Neural crest cell (in vitro differentiated cells): ENCODE measurements at regions not wholly inside any gene's neighbourhood (a gene's known extent, or its start where the extent isn't known, plus 50 kb on each side); places are given as distances from the start of the nearest gene placed in this dataset.
"Not testable (repeated sequence)": the region's sequence is repeated elsewhere in the genome, so short reads cannot be mapped to it uniquely, and the experiment has no call there.

Source experiments
- DNase-seq: peaks from one replicate; pipeline ENCODE4 v3.0.0; 2021; ENCODE audit warnings: low read depth, mixed read lengths, low spot score
- H3K27ac Mint-ChIP-seq: one replicate; pipeline ENCODE4 v1.8.0; 2021; ENCODE audit warnings: mild to moderate bottlenecking, mixed read lengths; ENCODE audit not compliant: unreplicated experiment
- H3K27me3 Mint-ChIP-seq: 2 replicates; pipeline ENCODE4 v1.8.0; 2021; ENCODE audit warnings: low read depth, mild to moderate bottlenecking, mixed read lengths
- H3K36me3 Mint-ChIP-seq: 2 replicates; pipeline ENCODE4 v1.8.0; 2021; ENCODE audit warnings: low read depth, mild to moderate bottlenecking, mixed read lengths
- H3K4me1 Mint-ChIP-seq: 2 replicates; pipeline ENCODE4 v1.8.0; 2021; ENCODE audit warnings: mixed read lengths
- H3K4me3 Mint-ChIP-seq: one replicate; pipeline ENCODE4 v1.8.0; 2021; ENCODE audit warnings: mild to moderate bottlenecking, mixed read lengths
- H3K9me3 Mint-ChIP-seq: 2 replicates; pipeline ENCODE4 v1.8.0; 2021; ENCODE audit warnings: mixed read lengths
- CTCF ChIP-seq: fragments of 200-600 bp; sonication (generic); conservative IDR thresholded peaks from 2 replicates; pipeline ENCODE4 v1.5.0; 2021; ENCODE audit warnings: antibody characterized with exemption, mild to moderate bottlenecking

DNA sequence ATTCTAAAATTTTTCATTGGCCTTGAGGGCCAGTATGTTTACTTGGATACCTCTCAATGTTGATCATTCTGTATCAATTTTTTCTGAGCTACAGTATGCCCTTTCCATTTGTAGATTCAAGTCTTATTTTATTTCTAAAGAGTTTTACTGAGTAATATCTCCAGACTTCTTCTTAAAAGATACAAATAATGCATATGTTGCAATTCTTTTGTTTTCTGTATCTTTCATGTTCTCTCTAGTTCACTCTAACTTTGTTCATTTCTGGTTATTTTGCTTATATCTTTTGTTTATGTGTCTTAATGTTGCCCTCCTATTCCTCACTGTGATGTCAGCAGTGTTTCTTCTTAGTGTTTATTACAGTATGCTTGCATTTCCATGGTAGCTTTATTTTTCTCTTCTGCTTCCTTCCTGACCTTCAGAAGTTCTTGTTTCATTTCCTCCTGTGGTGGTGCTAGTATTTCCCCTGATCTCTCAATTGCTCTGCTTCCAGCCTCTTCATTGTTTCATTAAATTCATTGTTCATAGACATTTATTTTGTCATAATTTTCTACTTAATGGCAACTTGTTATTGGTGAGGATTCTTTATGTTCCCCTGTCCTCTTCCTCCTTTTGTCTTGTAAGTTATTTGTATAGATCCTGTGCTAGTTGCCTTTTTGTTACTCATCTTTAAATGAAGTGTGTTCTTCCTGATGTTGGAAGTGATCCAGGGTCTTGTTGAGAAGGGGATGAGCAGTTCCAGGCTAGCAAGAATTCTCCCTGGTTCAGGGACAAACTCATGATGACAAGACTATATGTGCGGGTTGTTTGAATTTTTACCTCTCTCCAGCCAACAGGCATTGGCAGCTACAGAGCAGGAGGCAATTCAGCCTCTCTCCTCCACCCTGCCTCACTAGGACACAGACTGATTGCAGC, 160.8 kb downstream of the DEPDC1B start:
- no peak overlapping the region for H3K4me3 Mint-ChIP-seq
- TF ChIP-seq CTCF = no peak
- peaks cover 11% of the 10 kb centered on the region for H3K4me1 Mint-ChIP-seq
- no peak for DNase-seq
- no peaks in the 10 kb centered on the region for H3K27me3 Mint-ChIP-seq
- H3K9me3 Mint-ChIP-seq = no peaks in the 10 kb centered on the region
- H3K36me3 Mint-ChIP-seq = no peaks in the 10 kb centered on the region
- no peak overlapping the region for H3K27ac Mint-ChIP-seq

DNA sequence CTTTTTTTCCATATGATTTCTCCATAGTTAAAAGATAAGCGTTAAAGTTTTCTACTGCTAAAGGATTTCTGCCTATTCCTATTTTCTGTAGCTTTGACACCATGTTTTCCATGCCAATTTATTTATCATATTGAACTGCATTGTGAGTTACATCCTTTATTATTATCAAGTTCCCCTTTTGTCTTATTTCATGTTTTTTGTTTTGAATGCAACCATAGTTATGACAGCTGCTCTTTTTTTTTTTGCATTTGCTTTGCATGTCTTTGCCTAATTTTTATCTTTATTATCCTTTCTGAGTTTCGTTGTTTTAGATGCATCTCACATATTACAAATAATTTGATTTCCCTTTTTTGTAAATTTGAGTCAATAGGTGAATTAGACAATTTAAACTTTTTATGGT, 161.5 kb downstream of the DEPDC1B start:
- Mint-ChIP-seq H3K36me3 (no peaks in the 10 kb centered on the region), H3K4me1 (peaks cover 11% of the 10 kb centered on the region), H3K27me3 (no peaks in the 10 kb centered on the region), H3K27ac (no peak overlapping the region), H3K9me3 (no peaks in the 10 kb centered on the region), H3K4me3 (no peak overlapping the region)
- DNase-seq = no peak
- TF ChIP-seq CTCF = no peak

- Mint-ChIP-seq H3K9me3 (no peaks in the 10 kb centered on the region), H3K4me3 (no peak overlapping the region), H3K4me1 (no peaks in the 10 kb centered on the region), H3K27ac (no peak overlapping the region), H3K27me3 (no peaks in the 10 kb centered on the region), H3K36me3 (no peaks in the 10 kb centered on the region)
- TF ChIP-seq CTCF = no peak
- no peak for DNase-seq
Measured at GRCh38 chr5:60535951-60536350, 164.0 kb downstream of the DEPDC1B start.

GRCh38 chr5:60535198-60535597, 164.8 kb downstream of the DEPDC1B start:
- no peak for TF ChIP-seq CTCF
- H3K27ac Mint-ChIP-seq = no peak overlapping the region
- no peaks in the 10 kb centered on the region for H3K9me3 Mint-ChIP-seq
- DNase-seq = no peak
- H3K36me3 Mint-ChIP-seq = no peaks in the 10 kb centered on the region
- H3K4me3 Mint-ChIP-seq = no peak overlapping the region
- H3K27me3 Mint-ChIP-seq = no peaks in the 10 kb centered on the region
- H3K4me1 Mint-ChIP-seq = no peaks in the 10 kb centered on the region

GRCh38 chr5:60533789-60534188, 166.2 kb downstream of the DEPDC1B start:
- no peak for DNase-seq
- TF ChIP-seq CTCF = no peak
- Mint-ChIP-seq H3K9me3 (no peaks in the 10 kb centered on the region), H3K36me3 (no peaks in the 10 kb centered on the region), H3K27ac (no peak overlapping the region), H3K4me1 (no peaks in the 10 kb centered on the region), H3K4me3 (no peak overlapping the region), H3K27me3 (no peaks in the 10 kb centered on the region)

- not testable (repeated sequence) for H3K9me3 Mint-ChIP-seq, H3K27ac Mint-ChIP-seq, H3K4me3 Mint-ChIP-seq, H3K36me3 Mint-ChIP-seq, H3K27me3 Mint-ChIP-seq, DNase-seq, H3K4me1 Mint-ChIP-seq
Measured at GRCh38 chr5:60532796-60533195, 167.2 kb downstream of the DEPDC1B start.

GRCh38 chr5:60530144-60530848, 169.7 kb downstream of the DEPDC1B start:
- H3K27ac Mint-ChIP-seq, H3K36me3 Mint-ChIP-seq, DNase-seq, H3K27me3 Mint-ChIP-seq, H3K9me3 Mint-ChIP-seq, H3K4me3 Mint-ChIP-seq, H3K4me1 Mint-ChIP-seq: not testable (repeated sequence)
